Transverse colon (tissue), 3 donors: ENCODE measurements at regions not wholly inside any gene's neighbourhood (a gene's known extent, or its start where the extent isn't known, plus 50 kb on each side); places are given as distances from the start of the nearest gene placed in this dataset.

Source experiments
- EP300 ChIP-seq: sonication (generic); formaldehyde crosslinking; IDR thresholded peaks from one replicate; pipeline ENCODE4 v1.6.1; 2017; ENCODE audit warnings: antibody characterized with exemption, low read depth
- POLR2A ChIP-seq: fragments of 450-650 bp; IDR thresholded peaks from one replicate; pipeline ENCODE4 v1.6.1; 2016; ENCODE audit warnings: antibody characterized with exemption, mild to moderate bottlenecking, moderate library complexity
- TF ChIP-seq, protein P1 (sequence below), 5 experiments: fragments of 200-600 bp in 3 of 5; fragments of 450-650 bp in 2 of 5; sonication (generic) in 3 of 5; IDR thresholded peaks; 1 replicate in 2 of 5; 2 replicates in 3 of 5; pipeline ENCODE4 v1.5.1; 2016 to 2017; ENCODE audit warnings: antibody characterized with exemption in 5 of 5, inconsistent platforms in 3 of 5, mild to moderate bottlenecking in 2 of 5, moderate library complexity in 1 of 5

DNA sequence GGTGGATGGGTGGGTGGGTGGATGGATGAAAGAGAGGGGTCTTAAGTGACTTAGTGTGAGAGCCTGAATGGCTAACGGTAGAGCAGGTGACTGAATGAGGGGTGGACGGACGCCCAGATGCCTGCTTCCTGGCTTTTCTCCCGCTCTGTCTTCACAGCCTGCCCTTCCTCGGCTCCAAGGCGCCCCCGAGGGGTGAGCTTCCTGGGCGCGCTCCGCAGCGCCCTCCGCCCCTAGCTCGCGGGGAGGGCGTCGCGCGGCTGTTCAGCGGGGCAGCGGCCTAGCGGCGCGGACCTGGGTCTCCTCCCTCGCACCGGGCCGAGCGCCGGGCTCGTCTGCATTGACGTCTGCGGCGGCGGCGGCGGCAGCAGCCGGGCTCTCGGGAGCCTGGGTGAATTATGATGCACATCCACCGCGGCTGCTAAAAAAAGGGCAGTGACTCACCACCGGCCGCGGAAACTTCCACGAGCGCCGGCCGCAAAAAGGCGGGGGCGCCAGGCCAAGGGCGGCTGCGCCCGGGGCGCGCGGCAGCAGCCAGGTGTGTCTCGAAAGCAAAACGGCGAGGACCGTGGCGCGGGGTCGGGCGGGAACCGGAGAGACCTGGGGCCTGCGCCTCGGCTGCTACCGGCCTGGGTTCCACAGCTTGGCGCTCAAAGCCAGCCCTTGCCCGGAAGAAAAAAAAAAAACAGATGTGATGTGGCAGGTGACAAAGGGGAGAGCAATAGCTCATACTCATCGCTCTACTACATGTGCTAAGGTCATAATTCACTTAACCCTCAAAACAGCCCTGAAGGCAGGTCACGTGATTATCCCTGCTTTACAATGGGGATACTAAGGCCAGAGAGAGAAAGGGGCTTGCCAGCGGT, 143.0 kb upstream of the ADRA1B start:
- TF ChIP-seq EP300, result no peak
- TF ChIP-seq, protein P1, sequence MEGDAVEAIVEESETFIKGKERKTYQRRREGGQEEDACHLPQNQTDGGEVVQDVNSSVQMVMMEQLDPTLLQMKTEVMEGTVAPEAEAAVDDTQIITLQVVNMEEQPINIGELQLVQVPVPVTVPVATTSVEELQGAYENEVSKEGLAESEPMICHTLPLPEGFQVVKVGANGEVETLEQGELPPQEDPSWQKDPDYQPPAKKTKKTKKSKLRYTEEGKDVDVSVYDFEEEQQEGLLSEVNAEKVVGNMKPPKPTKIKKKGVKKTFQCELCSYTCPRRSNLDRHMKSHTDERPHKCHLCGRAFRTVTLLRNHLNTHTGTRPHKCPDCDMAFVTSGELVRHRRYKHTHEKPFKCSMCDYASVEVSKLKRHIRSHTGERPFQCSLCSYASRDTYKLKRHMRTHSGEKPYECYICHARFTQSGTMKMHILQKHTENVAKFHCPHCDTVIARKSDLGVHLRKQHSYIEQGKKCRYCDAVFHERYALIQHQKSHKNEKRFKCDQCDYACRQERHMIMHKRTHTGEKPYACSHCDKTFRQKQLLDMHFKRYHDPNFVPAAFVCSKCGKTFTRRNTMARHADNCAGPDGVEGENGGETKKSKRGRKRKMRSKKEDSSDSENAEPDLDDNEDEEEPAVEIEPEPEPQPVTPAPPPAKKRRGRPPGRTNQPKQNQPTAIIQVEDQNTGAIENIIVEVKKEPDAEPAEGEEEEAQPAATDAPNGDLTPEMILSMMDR (IDR thresholded peaks at IDR 0.05), result no peak
- no peak for TF ChIP-seq POLR2A
